Astrocyte (in vitro differentiated cells and primary cell): ENCODE measurements at regions not wholly inside any gene's neighbourhood (a gene's known extent, or its start where the extent isn't known, plus 50 kb on each side); places are given as distances from the start of the nearest gene placed in this dataset.

Experiments used
- DNase-seq: peaks from one replicate; pipeline ENCODE4 v3.0.0-alpha.2; 2010; ENCODE audit warnings: low read depth
- FAIRE-seq: peaks from 2 replicates; lab custom pipeline; 2011; peaks lifted over from hg19 to GRCh38; lab: Jason Lieb, UNC
- H2AFZ ChIP-seq: 2 replicates; pipeline ENCODE4 v1.6.0; 2012; ENCODE audit warnings: low read depth, low read length, inconsistent platforms
- H3K27ac ChIP-seq: 2 replicates; pipeline ENCODE4 v1.5.1; 2011; ENCODE audit warnings: low read depth, low read length, inconsistent platforms
- H3K27me3 ChIP-seq: 2 replicates; pipeline ENCODE4 v1.6.0; 2011; ENCODE audit warnings: low read length, inconsistent platforms; ENCODE audit not compliant: insufficient read depth
- H3K36me3 ChIP-seq: 2 replicates; pipeline ENCODE4 v1.5.1; 2011; ENCODE audit warnings: low read length, inconsistent platforms; ENCODE audit not compliant: insufficient read depth
- H3K4me1 ChIP-seq: 2 replicates; pipeline ENCODE4 v1.5.1; 2011; ENCODE audit warnings: low read length, inconsistent platforms; ENCODE audit not compliant: insufficient read depth
- H3K4me2 ChIP-seq: 2 replicates; pipeline ENCODE4 v1.6.0; 2012; ENCODE audit warnings: low read length, inconsistent platforms
- H3K4me3 ChIP-seq: 2 replicates; pipeline ENCODE4 v1.5.1; 2011; ENCODE audit warnings: low read depth, mild to moderate bottlenecking, low read length, inconsistent platforms; ENCODE audit not compliant: insufficient read depth
- H3K79me2 ChIP-seq: 2 replicates; pipeline ENCODE4 v1.6.0; 2012; ENCODE audit warnings: mild to moderate bottlenecking, low read length, inconsistent platforms; ENCODE audit not compliant: insufficient read depth
- H3K9ac ChIP-seq: 2 replicates; pipeline ENCODE4 v1.6.0; 2012; ENCODE audit warnings: mild to moderate bottlenecking, low read length, inconsistent platforms
- H3K9me3 ChIP-seq: 2 replicates; pipeline ENCODE4 v1.5.1; 2012; ENCODE audit warnings: low read depth, mild to moderate bottlenecking, low read length, inconsistent platforms; ENCODE audit not compliant: insufficient read depth
- H4K20me1 ChIP-seq: 2 replicates; pipeline ENCODE4 v1.6.0; 2012; ENCODE audit warnings: low read length, inconsistent platforms; ENCODE audit not compliant: insufficient read depth
- H3K27ac Mint-ChIP-seq: one replicate; pipeline ENCODE4 v1.8.0; 2021; ENCODE audit warnings: mild to moderate bottlenecking, mixed read lengths; ENCODE audit not compliant: unreplicated experiment
- H3K27me3 Mint-ChIP-seq: one replicate; pipeline ENCODE4 v1.8.0; 2021; ENCODE audit warnings: low read depth, mixed read lengths; ENCODE audit not compliant: unreplicated experiment
- H3K36me3 Mint-ChIP-seq: one replicate; pipeline ENCODE4 v1.8.0; 2021; ENCODE audit warnings: low read depth, mixed read lengths; ENCODE audit not compliant: unreplicated experiment
- H3K4me1 Mint-ChIP-seq: one replicate; pipeline ENCODE4 v1.8.0; 2021; ENCODE audit warnings: low read depth, mixed read lengths; ENCODE audit not compliant: unreplicated experiment
- H3K4me3 Mint-ChIP-seq: one replicate; pipeline ENCODE4 v1.8.0; 2021; ENCODE audit warnings: mild to moderate bottlenecking, moderate library complexity, mixed read lengths; ENCODE audit not compliant: unreplicated experiment
- H3K9me3 Mint-ChIP-seq: one replicate; pipeline ENCODE4 v1.8.0; 2021; ENCODE audit warnings: mild to moderate bottlenecking, mixed read lengths; ENCODE audit not compliant: unreplicated experiment
- CTCF ChIP-seq: IDR thresholded peaks from 2 replicates; pipeline ENCODE4 v1.5.1; 2011; ENCODE audit warnings: low read depth, mild to moderate bottlenecking, inconsistent platforms, low read length, moderate library complexity; ENCODE audit not compliant: insufficient read depth
- EZH2 ChIP-seq: IDR thresholded peaks from 2 replicates; pipeline ENCODE4 v1.6.1; 2012; ENCODE audit warnings: mild to moderate bottlenecking, low read length, inconsistent platforms; ENCODE audit not compliant: insufficient read depth

- Histone ChIP-seq H3K9ac (no peak overlapping the region), H2AFZ (no peak overlapping the region), H3K4me3 (no peak overlapping the region), H3K27me3 (no peaks in the 10 kb centered on the region), H3K27ac (no peak overlapping the region), H3K79me2 (no peaks in the 10 kb centered on the region), H4K20me1 (no peaks in the 10 kb centered on the region), H3K9me3 (no peaks in the 10 kb centered on the region), H3K4me2 (no peak overlapping the region), H3K36me3 (no peaks in the 10 kb centered on the region), H3K4me1 (no peaks in the 10 kb centered on the region)
- Mint-ChIP-seq H3K9me3 (no peaks in the 10 kb centered on the region), H3K36me3 (no peaks in the 10 kb centered on the region), H3K27ac (no peak overlapping the region), H3K4me1 (no peaks in the 10 kb centered on the region), H3K4me3 (no peak overlapping the region), H3K27me3 (peaks cover 12% of the 10 kb centered on the region)
- DNase-seq (no peak), FAIRE-seq (no peak)
- TF ChIP-seq CTCF (no peak), EZH2 (no peak)
These were observed 298.5 kb upstream of the MSX2 start for GRCh38 chr5:174425964-174426290.

DNA sequence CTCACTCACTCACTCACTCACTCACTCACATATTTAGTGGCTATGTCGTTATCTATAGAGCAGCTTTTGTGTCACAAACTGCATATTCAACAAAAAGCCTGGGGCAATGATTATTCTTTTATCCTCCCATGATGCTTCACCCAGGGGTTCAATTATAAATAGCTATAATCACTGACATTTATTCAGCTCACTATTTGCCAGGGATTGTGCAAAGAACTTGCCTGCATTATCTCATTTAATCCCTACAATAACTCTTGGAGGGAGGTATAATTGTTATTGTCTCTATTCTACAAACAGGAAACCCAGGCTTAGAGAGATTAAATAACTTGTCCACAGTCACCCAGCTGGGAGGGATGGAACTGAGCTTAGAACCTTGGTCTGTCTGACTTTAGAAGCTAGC, 298.0 kb upstream of the MSX2 start:
- no peaks in the 10 kb centered on the region for H3K36me3 ChIP-seq
- H3K9me3 ChIP-seq = no peaks in the 10 kb centered on the region
- TF ChIP-seq CTCF (no peak), EZH2 (no peak)
- no peak overlapping the region for H3K27ac ChIP-seq
- H3K9ac ChIP-seq = no peak overlapping the region
- H3K4me2 ChIP-seq = no peak overlapping the region
- H3K4me3 Mint-ChIP-seq = no peak overlapping the region
- peaks cover 12% of the 10 kb centered on the region for H3K27me3 Mint-ChIP-seq
- H3K27me3 ChIP-seq = no peaks in the 10 kb centered on the region
- no peaks in the 10 kb centered on the region for H3K36me3 Mint-ChIP-seq
- H3K79me2 ChIP-seq = no peaks in the 10 kb centered on the region
- H2AFZ ChIP-seq = no peak overlapping the region
- no peaks in the 10 kb centered on the region for H3K4me1 Mint-ChIP-seq
- no peaks in the 10 kb centered on the region for H3K4me1 ChIP-seq
- no peak overlapping the region for H3K4me3 ChIP-seq
- H3K27ac Mint-ChIP-seq = no peak overlapping the region
- H3K9me3 Mint-ChIP-seq = no peaks in the 10 kb centered on the region
- H4K20me1 ChIP-seq = no peaks in the 10 kb centered on the region
- FAIRE-seq = no peak
- DNase-seq = no peak

DNA sequence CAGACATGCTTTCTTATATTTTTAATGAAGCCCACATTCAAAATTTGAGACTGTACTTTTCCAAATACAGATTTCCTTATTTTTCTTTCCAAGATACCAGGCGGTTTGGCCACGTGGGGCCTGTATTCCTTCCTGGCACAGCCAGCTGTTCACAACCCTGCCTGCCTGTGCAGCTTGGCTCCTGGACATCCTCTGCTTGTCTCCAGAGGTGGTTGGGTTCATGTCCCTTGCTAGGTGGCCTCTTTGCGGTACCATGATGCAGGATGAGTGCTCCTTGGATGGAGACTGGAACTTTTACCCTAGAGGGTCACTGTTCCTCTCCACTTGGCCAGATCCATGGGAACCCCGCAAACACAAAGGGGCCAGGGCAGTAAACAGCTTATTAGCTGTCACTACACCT, 297.5 kb upstream of the MSX2 start:
- no peaks in the 10 kb centered on the region for H3K36me3 ChIP-seq
- no peaks in the 10 kb centered on the region for H4K20me1 ChIP-seq
- Mint-ChIP-seq H3K27ac (no peak overlapping the region), H3K4me1 (no peaks in the 10 kb centered on the region), H3K36me3 (no peaks in the 10 kb centered on the region), H3K4me3 (no peak overlapping the region), H3K27me3 (peaks cover 12% of the 10 kb centered on the region), H3K9me3 (no peaks in the 10 kb centered on the region)
- TF ChIP-seq CTCF (no peak), EZH2 (no peak)
- no peaks in the 10 kb centered on the region for H3K4me1 ChIP-seq
- no peaks in the 10 kb centered on the region for H3K9me3 ChIP-seq
- FAIRE-seq (no peak), DNase-seq (no peak)
- no peak overlapping the region for H3K4me2 ChIP-seq
- no peaks in the 10 kb centered on the region for H3K79me2 ChIP-seq
- H3K27ac ChIP-seq = no peak overlapping the region
- no peaks in the 10 kb centered on the region for H3K27me3 ChIP-seq
- H3K9ac ChIP-seq = no peak overlapping the region
- no peak overlapping the region for H2AFZ ChIP-seq
- H3K4me3 ChIP-seq = no peak overlapping the region
